ENCODE measurements at regions not wholly inside any gene's neighbourhood (a gene's known extent, or its start where the extent isn't known, plus 50 kb on each side); places are given as distances from the start of the nearest gene placed in this dataset.

- DNase-seq, result no peak
These were observed 78.1 kb upstream of the TBX20 start for GRCh38 chr7:35331730-35332678.

- DNase-seq, result no peak
These were observed 75.1 kb upstream of the TBX20 start for GRCh38 chr7:35329026-35329425.

GRCh38 chr7:35319606-35320005 is 65.7 kb upstream of the TBX20 start:
- no peak for DNase-seq

GRCh38 chr7:35316549-35316948 is 62.6 kb upstream of the TBX20 start:
- DNase-seq, result no peak

- DNase-seq, result no peak
These were observed 61.6 kb upstream of the TBX20 start for GRCh38 chr7:35315517-35315916.

GRCh38 chr7:35314354-35314753 is 60.5 kb upstream of the TBX20 start:
- no peak for DNase-seq

- DNase-seq, result no peak
These were observed 59.7 kb upstream of the TBX20 start for GRCh38 chr7:35313575-35313974.
